GM13976 (cell line): ENCODE measurements at regions not wholly inside any gene's neighbourhood (a gene's known extent, or its start where the extent isn't known, plus 50 kb on each side); places are given as distances from the start of the nearest gene placed in this dataset.

Experiments used
- DNase-seq: peaks from one replicate; pipeline ENCODE4 v3.0.0; 2012; ENCODE audit warnings: low spot score
- in situ Hi-C: fragments of 300-500 bp; cut with MboI; formaldehyde crosslinking; loops from one replicate; pipeline ENCODE4 v1.12.0; 2022; ENCODE audit warnings: low sequenced_read_pairs, mixed read lengths, inconsistent platforms; ENCODE audit not compliant: unreplicated experiment
- TF ChIP-seq, protein P1 (sequence below): IDR thresholded peaks from 2 replicates; pipeline ENCODE4 v1.5.1; 2012; ENCODE audit warnings: borderline replicate concordance, mild to moderate bottlenecking; ENCODE audit not compliant: insufficient read depth; ENCODE audit errors: extremely low read depth, missing control alignments, control extremely low read depth

DNA sequence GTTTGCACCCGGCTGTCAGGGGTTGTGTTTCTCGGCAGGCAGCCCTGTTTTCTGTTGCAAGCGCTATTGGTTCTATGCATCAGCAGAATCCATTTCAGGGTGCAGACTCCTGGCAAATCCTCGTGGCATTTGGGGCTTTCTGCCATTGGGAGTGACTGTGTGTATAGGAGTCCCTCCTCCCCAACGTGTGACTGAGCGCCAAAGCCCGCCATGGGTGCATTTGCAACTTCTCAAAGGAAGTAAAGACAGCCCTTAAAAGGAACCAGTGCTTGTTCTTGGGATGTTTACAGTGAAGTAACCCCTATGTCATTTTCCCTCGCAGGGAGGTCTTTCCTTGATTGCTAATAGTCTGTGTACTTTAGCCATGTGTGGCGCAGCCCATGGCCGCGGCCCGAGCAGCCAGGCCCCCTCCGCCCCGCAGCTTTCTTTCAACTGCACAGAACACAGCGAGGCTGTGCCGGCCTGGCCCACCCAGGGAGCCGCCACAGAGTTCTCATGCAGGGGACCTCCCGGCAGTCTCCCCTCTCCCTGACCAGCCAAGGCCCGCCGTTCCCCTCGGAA, 175.6 kb downstream of the HSD17B3 start:
- in situ Hi-C loops = no loop called here
- DNase-seq = no peak
- TF ChIP-seq, protein P1, sequence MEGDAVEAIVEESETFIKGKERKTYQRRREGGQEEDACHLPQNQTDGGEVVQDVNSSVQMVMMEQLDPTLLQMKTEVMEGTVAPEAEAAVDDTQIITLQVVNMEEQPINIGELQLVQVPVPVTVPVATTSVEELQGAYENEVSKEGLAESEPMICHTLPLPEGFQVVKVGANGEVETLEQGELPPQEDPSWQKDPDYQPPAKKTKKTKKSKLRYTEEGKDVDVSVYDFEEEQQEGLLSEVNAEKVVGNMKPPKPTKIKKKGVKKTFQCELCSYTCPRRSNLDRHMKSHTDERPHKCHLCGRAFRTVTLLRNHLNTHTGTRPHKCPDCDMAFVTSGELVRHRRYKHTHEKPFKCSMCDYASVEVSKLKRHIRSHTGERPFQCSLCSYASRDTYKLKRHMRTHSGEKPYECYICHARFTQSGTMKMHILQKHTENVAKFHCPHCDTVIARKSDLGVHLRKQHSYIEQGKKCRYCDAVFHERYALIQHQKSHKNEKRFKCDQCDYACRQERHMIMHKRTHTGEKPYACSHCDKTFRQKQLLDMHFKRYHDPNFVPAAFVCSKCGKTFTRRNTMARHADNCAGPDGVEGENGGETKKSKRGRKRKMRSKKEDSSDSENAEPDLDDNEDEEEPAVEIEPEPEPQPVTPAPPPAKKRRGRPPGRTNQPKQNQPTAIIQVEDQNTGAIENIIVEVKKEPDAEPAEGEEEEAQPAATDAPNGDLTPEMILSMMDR = no peak

DNA sequence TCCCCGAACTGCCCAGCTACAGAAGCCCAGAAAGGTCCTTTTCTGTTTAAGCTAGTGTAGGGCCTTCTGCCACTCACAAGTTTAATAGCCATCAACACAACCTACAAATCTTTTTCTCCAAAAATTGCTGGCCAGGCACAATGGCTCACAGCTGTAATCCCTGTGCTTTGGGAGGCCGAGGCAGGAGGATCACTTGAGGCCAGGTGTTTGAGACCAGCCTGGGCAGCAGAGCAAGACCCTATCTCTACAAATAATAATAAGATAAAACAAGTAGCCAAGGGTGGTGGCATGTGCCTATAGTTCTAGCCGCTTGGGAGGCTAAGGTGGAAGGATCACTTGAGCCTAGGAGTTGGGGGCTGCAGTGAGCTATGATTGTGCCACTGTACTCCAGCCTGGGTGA, 176.4 kb downstream of the HSD17B3 start:
- no peak for DNase-seq
- in situ Hi-C loops = no loop called here
- TF ChIP-seq, protein P1 = no peak

- TF ChIP-seq, protein P1 = no peak
- in situ Hi-C loops = no loop called here
- DNase-seq = no peak
These were observed 179.2 kb downstream of the HSD17B3 start for GRCh38 chr9:96122751-96123150.

DNA sequence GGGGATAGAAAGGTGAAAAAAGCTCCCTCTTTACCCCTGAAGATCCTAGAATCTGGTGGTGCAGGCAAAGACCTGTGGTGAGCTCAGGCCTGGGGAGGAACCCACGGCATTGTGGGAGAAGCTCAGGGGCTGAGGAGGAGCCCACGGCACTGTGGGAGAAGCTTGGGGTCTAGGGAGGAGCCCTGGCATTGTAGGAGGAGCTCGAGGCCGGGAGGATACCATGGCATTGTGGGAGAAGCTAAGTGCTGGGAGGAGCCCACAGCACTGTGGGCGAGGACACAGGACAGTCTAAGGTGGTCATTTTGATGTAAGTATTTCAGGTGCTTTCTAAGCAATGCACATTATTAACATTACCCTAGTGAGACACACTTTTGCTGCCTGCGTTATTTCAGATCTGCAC, 179.7 kb downstream of the HSD17B3 start:
- TF ChIP-seq, protein P1 = no peak
- no peak for DNase-seq
- in situ Hi-C loops = no loop called here

GRCh38 chr9:96121136-96121535, 180.8 kb downstream of the HSD17B3 start:
- TF ChIP-seq, protein P1 = no peak
- in situ Hi-C loops = no loop called here
- DNase-seq = no peak

DNA sequence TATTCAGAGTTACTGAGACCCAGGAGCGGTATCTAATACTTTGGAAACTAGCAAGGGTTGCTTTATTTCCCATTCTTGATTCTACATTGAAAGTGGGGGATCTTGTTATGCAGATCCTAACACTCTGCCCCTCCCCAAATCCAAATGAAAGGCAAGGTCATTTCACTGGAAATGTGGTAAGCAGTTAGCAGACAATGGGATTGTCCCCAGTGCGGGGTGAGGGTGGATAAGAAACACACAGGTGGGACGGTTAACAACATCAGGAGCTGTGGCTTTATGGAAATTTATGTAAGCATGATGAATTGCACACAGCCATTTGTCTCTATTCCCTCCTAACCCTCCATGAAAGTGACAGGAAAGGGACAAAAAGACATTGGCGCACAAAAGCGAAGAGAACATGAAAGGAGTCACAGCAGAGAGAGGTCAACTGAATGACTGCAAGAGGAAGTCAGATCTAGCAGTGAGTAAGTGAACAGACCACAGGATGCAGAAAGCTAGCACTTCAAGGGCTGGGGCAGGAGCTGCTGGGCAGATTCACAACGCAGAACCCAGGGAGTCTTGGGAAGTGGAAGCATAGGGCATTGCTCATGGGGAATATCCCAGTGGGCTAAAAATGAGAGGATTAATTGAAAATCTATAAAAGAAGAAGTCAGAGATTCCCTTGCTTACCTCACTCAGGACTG, 184.4 kb downstream of the HSD17B3 start:
- DNase-seq = no peak
- TF ChIP-seq, protein P1 = no peak
- in situ Hi-C loops = no loop called here
